ENCODE measurements at regions not wholly inside any gene's neighbourhood (a gene's known extent, or its start where the extent isn't known, plus 50 kb on each side); places are given as distances from the start of the nearest gene placed in this dataset.

DNA sequence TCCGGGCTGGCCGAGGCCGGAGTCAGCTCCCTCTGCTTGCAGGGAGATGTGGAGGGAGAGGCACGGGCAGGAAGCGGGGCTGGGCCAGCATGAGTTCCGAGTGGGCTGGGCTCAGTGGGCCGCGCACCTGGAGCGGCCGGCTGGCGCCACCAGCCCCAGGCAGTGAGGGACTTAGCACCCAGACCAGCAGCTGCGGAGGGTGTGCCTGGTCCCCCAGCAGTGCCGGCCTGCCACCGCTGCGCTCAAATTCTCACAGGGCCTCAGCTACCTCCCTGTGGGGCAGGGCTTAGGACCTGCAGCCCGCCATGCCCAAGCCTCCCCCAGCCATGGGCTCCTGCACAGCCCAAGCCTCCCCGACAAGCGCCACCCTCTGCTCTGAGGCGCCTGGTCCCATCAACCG is 700.3 kb downstream of the DNAH5 start:
- Histone ChIP-seq H3K4me1 (no peaks in the 10 kb centered on the region), H3K9me3 (peaks cover 5 to 7% of the 10 kb centered on the region in 2 donors), H3K27me3 (no peaks in the 10 kb centered on the region), H3K27ac (no peak overlapping the region), H3K36me3 (no peaks in the 10 kb centered on the region), H3K4me3 (no peak overlapping the region)
- TF ChIP-seq CTCF (IDR thresholded peaks at IDR 0.05) = no peak
- DNase-seq (ENCODE audit: low spot score in 2 of 2) = no peak
- intact Hi-C loops (cut with DNase I; ENCODE audit: low total_unique reads) = no loop called here

GRCh38 chr5:13227513-13227912 is 717.0 kb downstream of the DNAH5 start:
- TF ChIP-seq CTCF (IDR thresholded peaks at IDR 0.05) = no peak
- TF ChIP-seq POLR2A (IDR thresholded peaks at IDR 0.05) = no peak
- TF ChIP-seq POLR2AphosphoS5 (IDR thresholded peaks at IDR 0.05) = no peak
- Histone ChIP-seq H3K27me3 (no peaks in the 10 kb centered on the region), H3K27ac (no peak overlapping the region), H3K36me3 (no peaks in the 10 kb centered on the region), H3K4me3 (no peak overlapping the region), H3K9me3 (no peaks in the 10 kb centered on the region), H3K4me1 (no peaks in the 10 kb centered on the region)
- no peak for DNase-seq (ENCODE audit: low spot score in 2 of 2)
- intact Hi-C loops (cut with DNase I; ENCODE audit: low total_unique reads) = no loop called here

- intact Hi-C loops (cut with DNase I; ENCODE audit: low total_unique reads) = no loop called here
- no peak for DNase-seq (ENCODE audit: low spot score in 2 of 2)
- H3K36me3 ChIP-seq = no peaks in the 10 kb centered on the region
- H3K27ac ChIP-seq = no peak overlapping the region
- no peak overlapping the region for H3K4me3 ChIP-seq
- no peaks in the 10 kb centered on the region for H3K9me3 ChIP-seq
- no peaks in the 10 kb centered on the region for H3K4me1 ChIP-seq
- H3K27me3 ChIP-seq = no peaks in the 10 kb centered on the region
- TF ChIP-seq CTCF (IDR thresholded peaks at IDR 0.05) = no peak
- no peak for TF ChIP-seq POLR2A (IDR thresholded peaks at IDR 0.05)
- TF ChIP-seq POLR2AphosphoS5 (IDR thresholded peaks at IDR 0.05) = no peak
These were observed 726.0 kb downstream of the DNAH5 start for GRCh38 chr5:13218518-13218917.

GRCh38 chr5:13217636-13218035 is 726.9 kb downstream of the DNAH5 start:
- no peak for DNase-seq (ENCODE audit: low spot score in 2 of 2)
- TF ChIP-seq CTCF (IDR thresholded peaks at IDR 0.05) (no peak), POLR2AphosphoS5 (IDR thresholded peaks at IDR 0.05) (no peak), POLR2A (IDR thresholded peaks at IDR 0.05) (no peak)
- H3K9me3 ChIP-seq = no peaks in the 10 kb centered on the region
- no peaks in the 10 kb centered on the region for H3K4me1 ChIP-seq
- intact Hi-C loops (cut with DNase I; ENCODE audit: low total_unique reads) = no loop called here
- H3K36me3 ChIP-seq = no peaks in the 10 kb centered on the region
- no peak overlapping the region for H3K4me3 ChIP-seq
- no peaks in the 10 kb centered on the region for H3K27me3 ChIP-seq
- no peak overlapping the region for H3K27ac ChIP-seq

GRCh38 chr5:13215806-13216205 is 728.7 kb downstream of the DNAH5 start:
- no peaks in the 10 kb centered on the region for H3K36me3 ChIP-seq
- no peaks in the 10 kb centered on the region for H3K27me3 ChIP-seq
- no peak for DNase-seq (ENCODE audit: low spot score in 2 of 2)
- intact Hi-C loops (cut with DNase I; ENCODE audit: low total_unique reads) = no loop called here
- TF ChIP-seq CTCF (IDR thresholded peaks at IDR 0.05) = no peak
- TF ChIP-seq POLR2A (IDR thresholded peaks at IDR 0.05) = no peak
- no peak for TF ChIP-seq POLR2AphosphoS5 (IDR thresholded peaks at IDR 0.05)
- no peak overlapping the region for H3K4me3 ChIP-seq
- no peaks in the 10 kb centered on the region for H3K4me1 ChIP-seq
- H3K27ac ChIP-seq = no peak overlapping the region
- H3K9me3 ChIP-seq = no peaks in the 10 kb centered on the region

All from breast epithelium (tissue), 4 donors.